ENCODE measurements at regions not wholly inside any gene's neighbourhood (a gene's known extent, or its start where the extent isn't known, plus 50 kb on each side); places are given as distances from the start of the nearest gene placed in this dataset.
"Not testable (repeated sequence)": the region's sequence is repeated elsewhere in the genome, so short reads cannot be mapped to it uniquely, and the experiment has no call there.

DNA sequence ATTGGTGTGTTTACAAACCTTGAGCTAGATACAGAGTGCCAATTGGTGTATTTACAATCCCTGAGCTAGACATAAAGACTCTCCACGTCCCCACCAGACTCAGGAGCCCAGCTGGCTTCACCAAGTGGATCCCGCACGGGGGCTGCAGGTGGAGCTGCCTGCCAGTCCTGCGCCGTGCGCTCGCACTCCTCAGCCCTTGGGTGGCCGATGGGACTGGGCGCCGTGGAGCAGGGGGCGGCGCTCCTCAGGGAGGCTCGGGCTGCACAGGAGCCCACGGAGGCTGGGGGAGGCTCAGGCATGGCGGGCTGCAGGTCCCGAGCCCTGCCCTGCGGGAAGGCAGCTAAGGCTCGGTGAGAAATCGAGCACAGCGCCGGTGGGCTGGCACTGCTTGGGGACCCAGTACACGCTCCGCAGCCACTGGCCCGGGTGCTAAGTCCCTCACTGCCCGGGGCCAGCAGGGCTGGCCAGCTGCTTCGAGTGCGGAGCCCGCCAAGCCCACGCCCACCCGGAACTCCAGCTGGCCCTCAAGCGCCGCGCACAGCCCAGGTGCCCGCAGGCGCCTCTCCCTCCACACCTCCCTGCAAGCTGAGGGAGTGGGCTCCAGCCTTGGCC is 245.0 kb downstream of the PLA2G4A start:
- ATAC-seq = not testable (repeated sequence)

DNA sequence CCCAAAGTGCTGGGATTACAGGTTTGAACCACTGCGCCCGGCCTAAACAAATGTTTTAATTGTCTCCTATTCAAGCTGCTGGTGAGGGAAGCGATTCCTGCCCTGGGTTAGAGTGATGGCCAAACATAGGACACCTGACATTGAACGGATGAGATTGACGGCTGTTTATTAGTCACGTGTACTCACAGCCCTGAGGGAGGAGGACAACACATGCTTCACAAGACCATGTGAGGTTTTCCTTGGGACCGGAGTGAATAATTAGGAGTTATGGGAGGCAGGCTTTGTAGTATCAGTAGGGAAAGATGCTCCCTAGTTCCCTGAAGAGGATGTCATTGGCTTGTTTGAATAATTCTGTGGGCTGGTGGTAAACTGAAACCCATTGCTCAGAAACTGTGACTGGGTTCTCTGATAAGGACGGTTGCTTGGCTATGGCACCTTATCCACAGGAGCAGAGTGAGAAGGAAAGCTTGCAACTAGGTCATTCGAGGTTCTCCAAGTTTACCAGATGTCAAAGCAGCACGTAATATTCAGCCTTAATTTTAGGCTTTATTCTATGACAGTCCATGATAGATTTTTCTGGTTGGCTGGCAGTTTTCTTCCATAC is 245.8 kb downstream of the PLA2G4A start:
- no peak for ATAC-seq
- TF ChIP-seq, protein P1, sequence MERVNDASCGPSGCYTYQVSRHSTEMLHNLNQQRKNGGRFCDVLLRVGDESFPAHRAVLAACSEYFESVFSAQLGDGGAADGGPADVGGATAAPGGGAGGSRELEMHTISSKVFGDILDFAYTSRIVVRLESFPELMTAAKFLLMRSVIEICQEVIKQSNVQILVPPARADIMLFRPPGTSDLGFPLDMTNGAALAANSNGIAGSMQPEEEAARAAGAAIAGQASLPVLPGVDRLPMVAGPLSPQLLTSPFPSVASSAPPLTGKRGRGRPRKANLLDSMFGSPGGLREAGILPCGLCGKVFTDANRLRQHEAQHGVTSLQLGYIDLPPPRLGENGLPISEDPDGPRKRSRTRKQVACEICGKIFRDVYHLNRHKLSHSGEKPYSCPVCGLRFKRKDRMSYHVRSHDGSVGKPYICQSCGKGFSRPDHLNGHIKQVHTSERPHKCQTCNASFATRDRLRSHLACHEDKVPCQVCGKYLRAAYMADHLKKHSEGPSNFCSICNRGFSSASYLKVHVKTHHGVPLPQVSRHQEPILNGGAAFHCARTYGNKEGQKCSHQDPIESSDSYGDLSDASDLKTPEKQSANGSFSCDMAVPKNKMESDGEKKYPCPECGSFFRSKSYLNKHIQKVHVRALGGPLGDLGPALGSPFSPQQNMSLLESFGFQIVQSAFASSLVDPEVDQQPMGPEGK (CRISPR knock-in tag; IDR thresholded peaks at IDR 0.05; ENCODE audit: borderline replicate concordance) = no peak
- TF ChIP-seq PPARA (CRISPR knock-in tag; IDR thresholded peaks at IDR 0.05; ENCODE audit: borderline replicate concordance) (no peak), OSR1 (CRISPR knock-in tag; IDR thresholded peaks at IDR 0.05) (no peak), CSDC2 (CRISPR knock-in tag; IDR thresholded peaks at IDR 0.05) (no peak), BACH2 (CRISPR knock-in tag; IDR thresholded peaks at IDR 0.05; ENCODE audit: borderline replicate concordance) (no peak), ESRRG (CRISPR knock-in tag; IDR thresholded peaks at IDR 0.05) (no peak), RARB (CRISPR knock-in tag; IDR thresholded peaks at IDR 0.05) (no peak), TOX (CRISPR knock-in tag; IDR thresholded peaks at IDR 0.05; ENCODE audit: borderline replicate concordance) (no peak), ZNF70 (CRISPR knock-in tag; IDR thresholded peaks at IDR 0.05) (no peak), ZC3H10 (CRISPR knock-in tag; IDR thresholded peaks at IDR 0.05) (no peak), ZNF8 (CRISPR knock-in tag; IDR thresholded peaks at IDR 0.05) (no peak)
- TF ChIP-seq, protein P2, sequence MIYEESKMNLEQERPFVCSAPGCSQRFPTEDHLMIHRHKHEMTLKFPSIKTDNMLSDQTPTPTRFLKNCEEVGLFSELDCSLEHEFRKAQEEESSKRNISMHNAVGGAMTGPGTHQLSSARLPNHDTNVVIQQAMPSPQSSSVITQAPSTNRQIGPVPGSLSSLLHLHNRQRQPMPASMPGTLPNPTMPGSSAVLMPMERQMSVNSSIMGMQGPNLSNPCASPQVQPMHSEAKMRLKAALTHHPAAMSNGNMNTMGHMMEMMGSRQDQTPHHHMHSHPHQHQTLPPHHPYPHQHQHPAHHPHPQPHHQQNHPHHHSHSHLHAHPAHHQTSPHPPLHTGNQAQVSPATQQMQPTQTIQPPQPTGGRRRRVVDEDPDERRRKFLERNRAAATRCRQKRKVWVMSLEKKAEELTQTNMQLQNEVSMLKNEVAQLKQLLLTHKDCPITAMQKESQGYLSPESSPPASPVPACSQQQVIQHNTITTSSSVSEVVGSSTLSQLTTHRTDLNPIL (CRISPR knock-in tag; IDR thresholded peaks at IDR 0.05; ENCODE audit: low read depth) = no peak

DNA sequence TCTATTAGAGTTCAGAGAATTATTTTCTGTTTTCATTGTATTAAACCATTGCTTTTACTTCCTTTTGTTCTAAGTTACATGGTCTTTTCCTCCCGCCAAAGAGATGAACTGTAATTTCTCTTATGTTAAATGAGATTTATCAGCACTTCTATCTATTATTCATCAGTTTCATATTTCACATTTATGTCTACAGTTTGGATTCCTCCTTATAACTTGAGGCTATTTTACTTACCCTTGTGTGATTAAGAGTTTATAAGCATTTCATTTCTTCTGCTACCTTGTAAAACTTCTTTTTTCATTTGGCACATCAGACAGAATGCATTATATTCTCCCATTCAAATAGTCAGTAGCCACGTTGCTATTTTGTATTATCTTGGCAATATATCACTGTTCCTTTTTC is 248.2 kb downstream of the PLA2G4A start:
- no peak for ATAC-seq

More for the DNA sequence above, 248.2 kb downstream of the PLA2G4A start:
- TF ChIP-seq, protein P2 (CRISPR knock-in tag; IDR thresholded peaks at IDR 0.05; ENCODE audit: low read depth) = no peak
- no peak for TF ChIP-seq PPARA (CRISPR knock-in tag; IDR thresholded peaks at IDR 0.05; ENCODE audit: borderline replicate concordance)
- no peak for TF ChIP-seq ZNF565 (CRISPR knock-in tag; conservative IDR thresholded peaks at IDR 0.05; ENCODE audit: low read depth)
- TF ChIP-seq, protein P3, sequence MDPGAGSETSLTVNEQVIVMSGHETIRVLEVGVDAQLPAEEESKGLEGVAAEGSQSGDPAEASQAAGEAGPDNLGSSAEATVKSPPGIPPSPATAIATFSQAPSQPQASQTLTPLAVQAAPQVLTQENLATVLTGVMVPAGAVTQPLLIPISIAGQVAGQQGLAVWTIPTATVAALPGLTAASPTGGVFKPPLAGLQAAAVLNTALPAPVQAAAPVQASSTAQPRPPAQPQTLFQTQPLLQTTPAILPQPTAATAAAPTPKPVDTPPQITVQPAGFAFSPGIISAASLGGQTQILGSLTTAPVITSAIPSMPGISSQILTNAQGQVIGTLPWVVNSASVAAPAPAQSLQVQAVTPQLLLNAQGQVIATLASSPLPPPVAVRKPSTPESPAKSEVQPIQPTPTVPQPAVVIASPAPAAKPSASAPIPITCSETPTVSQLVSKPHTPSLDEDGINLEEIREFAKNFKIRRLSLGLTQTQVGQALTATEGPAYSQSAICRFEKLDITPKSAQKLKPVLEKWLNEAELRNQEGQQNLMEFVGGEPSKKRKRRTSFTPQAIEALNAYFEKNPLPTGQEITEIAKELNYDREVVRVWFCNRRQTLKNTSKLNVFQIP (CRISPR knock-in tag; IDR thresholded peaks at IDR 0.05; ENCODE audit: borderline replicate concordance, low read depth) = no peak
- TF ChIP-seq ZNF70 (CRISPR knock-in tag; IDR thresholded peaks at IDR 0.05) = no peak
- TF ChIP-seq, protein P4, sequence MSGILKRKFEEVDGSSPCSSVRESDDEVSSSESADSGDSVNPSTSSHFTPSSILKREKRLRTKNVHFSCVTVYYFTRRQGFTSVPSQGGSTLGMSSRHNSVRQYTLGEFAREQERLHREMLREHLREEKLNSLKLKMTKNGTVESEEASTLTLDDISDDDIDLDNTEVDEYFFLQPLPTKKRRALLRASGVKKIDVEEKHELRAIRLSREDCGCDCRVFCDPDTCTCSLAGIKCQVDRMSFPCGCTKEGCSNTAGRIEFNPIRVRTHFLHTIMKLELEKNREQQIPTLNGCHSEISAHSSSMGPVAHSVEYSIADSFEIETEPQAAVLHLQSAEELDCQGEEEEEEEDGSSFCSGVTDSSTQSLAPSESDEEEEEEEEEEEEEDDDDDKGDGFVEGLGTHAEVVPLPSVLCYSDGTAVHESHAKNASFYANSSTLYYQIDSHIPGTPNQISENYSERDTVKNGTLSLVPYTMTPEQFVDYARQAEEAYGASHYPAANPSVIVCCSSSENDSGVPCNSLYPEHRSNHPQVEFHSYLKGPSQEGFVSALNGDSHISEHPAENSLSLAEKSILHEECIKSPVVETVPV (CRISPR knock-in tag; IDR thresholded peaks at IDR 0.05) = no peak
- TF ChIP-seq, protein P1 (CRISPR knock-in tag; IDR thresholded peaks at IDR 0.05; ENCODE audit: borderline replicate concordance) = no peak
- no peak for TF ChIP-seq BACH2 (CRISPR knock-in tag; IDR thresholded peaks at IDR 0.05; ENCODE audit: borderline replicate concordance)
- no peak for TF ChIP-seq ZFP30 (CRISPR knock-in tag; IDR thresholded peaks at IDR 0.05)
- TF ChIP-seq, protein P5, sequence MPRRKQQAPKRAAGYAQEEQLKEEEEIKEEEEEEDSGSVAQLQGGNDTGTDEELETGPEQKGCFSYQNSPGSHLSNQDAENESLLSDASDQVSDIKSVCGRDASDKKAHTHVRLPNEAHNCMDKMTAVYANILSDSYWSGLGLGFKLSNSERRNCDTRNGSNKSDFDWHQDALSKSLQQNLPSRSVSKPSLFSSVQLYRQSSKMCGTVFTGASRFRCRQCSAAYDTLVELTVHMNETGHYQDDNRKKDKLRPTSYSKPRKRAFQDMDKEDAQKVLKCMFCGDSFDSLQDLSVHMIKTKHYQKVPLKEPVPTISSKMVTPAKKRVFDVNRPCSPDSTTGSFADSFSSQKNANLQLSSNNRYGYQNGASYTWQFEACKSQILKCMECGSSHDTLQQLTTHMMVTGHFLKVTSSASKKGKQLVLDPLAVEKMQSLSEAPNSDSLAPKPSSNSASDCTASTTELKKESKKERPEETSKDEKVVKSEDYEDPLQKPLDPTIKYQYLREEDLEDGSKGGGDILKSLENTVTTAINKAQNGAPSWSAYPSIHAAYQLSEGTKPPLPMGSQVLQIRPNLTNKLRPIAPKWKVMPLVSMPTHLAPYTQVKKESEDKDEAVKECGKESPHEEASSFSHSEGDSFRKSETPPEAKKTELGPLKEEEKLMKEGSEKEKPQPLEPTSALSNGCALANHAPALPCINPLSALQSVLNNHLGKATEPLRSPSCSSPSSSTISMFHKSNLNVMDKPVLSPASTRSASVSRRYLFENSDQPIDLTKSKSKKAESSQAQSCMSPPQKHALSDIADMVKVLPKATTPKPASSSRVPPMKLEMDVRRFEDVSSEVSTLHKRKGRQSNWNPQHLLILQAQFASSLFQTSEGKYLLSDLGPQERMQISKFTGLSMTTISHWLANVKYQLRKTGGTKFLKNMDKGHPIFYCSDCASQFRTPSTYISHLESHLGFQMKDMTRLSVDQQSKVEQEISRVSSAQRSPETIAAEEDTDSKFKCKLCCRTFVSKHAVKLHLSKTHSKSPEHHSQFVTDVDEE (CRISPR knock-in tag; IDR thresholded peaks at IDR 0.05) = no peak
- no peak for TF ChIP-seq ISL1 (CRISPR knock-in tag; IDR thresholded peaks at IDR 0.05)
- no peak for TF ChIP-seq TOX (CRISPR knock-in tag; IDR thresholded peaks at IDR 0.05; ENCODE audit: borderline replicate concordance)
- no peak for TF ChIP-seq OSR1 (CRISPR knock-in tag; IDR thresholded peaks at IDR 0.05)
- TF ChIP-seq TCF4 (CRISPR knock-in tag; IDR thresholded peaks at IDR 0.05; ENCODE audit: borderline replicate concordance) = no peak
- TF ChIP-seq CSDC2 (CRISPR knock-in tag; IDR thresholded peaks at IDR 0.05) = no peak
- TF ChIP-seq ESRRG (CRISPR knock-in tag; IDR thresholded peaks at IDR 0.05) = no peak
- no peak for TF ChIP-seq ARNTL (CRISPR knock-in tag; IDR thresholded peaks at IDR 0.05; ENCODE audit: borderline replicate concordance, low read depth)
- no peak for TF ChIP-seq GLIS3 (CRISPR knock-in tag; IDR thresholded peaks at IDR 0.05)

Data from SK-N-SH treated with all-trans-retinoic acid at 6 μM for 48 hours (cell line).